Cardiac muscle cell (in vitro differentiated cells and primary cell): ENCODE measurements at regions not wholly inside any gene's neighbourhood (a gene's known extent, or its start where the extent isn't known, plus 50 kb on each side); places are given as distances from the start of the nearest gene placed in this dataset.
"Not testable (repeated sequence)": the region's sequence is repeated elsewhere in the genome, so short reads cannot be mapped to it uniquely, and the experiment has no call there.

Experiments used
- DNase-seq, 2 donors: peaks; one replicate each; pipeline versions ENCODE4 v3.0.0 to v3.0.0-alpha.2; 2010 to 2017; ENCODE audit warnings: low read depth in 1 of 2, low spot score in 1 of 2
- H3K27ac ChIP-seq: fragments of 200-600 bp; sonication (generic); 2 replicates; pipeline ENCODE4 v1.5.1; 2016
- H3K27me3 ChIP-seq: fragments of 200-600 bp; sonication (generic); 2 replicates; pipeline ENCODE4 v1.6.0; 2016; ENCODE audit warnings: control low read depth
- H3K36me3 ChIP-seq: fragments of 200-600 bp; sonication (generic); 2 replicates; pipeline ENCODE4 v1.5.1; 2016; ENCODE audit warnings: control low read depth
- H3K4me1 ChIP-seq: fragments of 200-600 bp; sonication (generic); 2 replicates; pipeline ENCODE4 v1.8.1; 2017; ENCODE audit warnings: low read depth, mild to moderate bottlenecking, mixed run types
- H3K4me3 ChIP-seq: fragments of 200-600 bp; sonication (generic); 2 replicates; pipeline ENCODE4 v1.5.1; 2016; ENCODE audit warnings: mild to moderate bottlenecking
- H3K9me3 ChIP-seq: fragments of 200-600 bp; sonication (generic); 2 replicates; pipeline ENCODE4 v1.5.1; 2017; ENCODE audit warnings: low read depth, mild to moderate bottlenecking, control low read depth
- CTCF ChIP-seq: IDR thresholded peaks from 2 replicates; pipeline ENCODE4 v1.5.1; 2012; ENCODE audit warnings: low read depth, mild to moderate bottlenecking, low read length

GRCh38 chr9:101930783-101931182, 192.3 kb upstream of the GRIN3A start:
- no peak overlapping the region for H3K27ac ChIP-seq
- H3K9me3 ChIP-seq: no peaks in the 10 kb centered on the region
- no peak overlapping the region for H3K4me3 ChIP-seq
- H3K4me1 ChIP-seq: no peaks in the 10 kb centered on the region
- H3K27me3 ChIP-seq: no peaks in the 10 kb centered on the region
- no peak for TF ChIP-seq CTCF
- H3K36me3 ChIP-seq: no peaks in the 10 kb centered on the region
- no peak for DNase-seq

GRCh38 chr9:101925498-101925897, 187.1 kb upstream of the GRIN3A start:
- H3K4me3 ChIP-seq: no peak overlapping the region
- no peaks in the 10 kb centered on the region for H3K4me1 ChIP-seq
- no peaks in the 10 kb centered on the region for H3K36me3 ChIP-seq
- no peak for TF ChIP-seq CTCF
- H3K27me3 ChIP-seq: no peaks in the 10 kb centered on the region
- H3K9me3 ChIP-seq: no peaks in the 10 kb centered on the region
- no peak overlapping the region for H3K27ac ChIP-seq
- no peak for DNase-seq

- Histone ChIP-seq H3K4me3 (no peak overlapping the region), H3K9me3 (no peaks in the 10 kb centered on the region), H3K4me1 (no peaks in the 10 kb centered on the region), H3K27ac (no peak overlapping the region), H3K27me3 (no peaks in the 10 kb centered on the region), H3K36me3 (no peaks in the 10 kb centered on the region)
- DNase-seq: no peak
- no peak for TF ChIP-seq CTCF
These were observed 185.0 kb upstream of the GRIN3A start for GRCh38 chr9:101923451-101923850.

GRCh38 chr9:101916948-101917347, 178.5 kb upstream of the GRIN3A start:
- H3K36me3 ChIP-seq, DNase-seq, H3K27me3 ChIP-seq, H3K27ac ChIP-seq, H3K9me3 ChIP-seq, H3K4me1 ChIP-seq, H3K4me3 ChIP-seq: not testable (repeated sequence)

GRCh38 chr9:101915482-101915881, 177.0 kb upstream of the GRIN3A start:
- TF ChIP-seq CTCF: no peak
- DNase-seq: no peak
- Histone ChIP-seq H3K4me3 (no peak overlapping the region), H3K27ac (no peak overlapping the region), H3K9me3 (no peaks in the 10 kb centered on the region), H3K36me3 (no peaks in the 10 kb centered on the region), H3K4me1 (no peaks in the 10 kb centered on the region), H3K27me3 (no peaks in the 10 kb centered on the region)

GRCh38 chr9:101912698-101913097, 174.3 kb upstream of the GRIN3A start:
- Histone ChIP-seq H3K36me3 (no peaks in the 10 kb centered on the region), H3K27me3 (no peaks in the 10 kb centered on the region), H3K4me1 (no peaks in the 10 kb centered on the region), H3K4me3 (no peak overlapping the region), H3K27ac (no peak overlapping the region), H3K9me3 (no peaks in the 10 kb centered on the region)
- TF ChIP-seq CTCF: no peak
- DNase-seq: no peak
